Lower leg skin (tissue), 4 donors: ENCODE measurements at regions not wholly inside any gene's neighbourhood (a gene's known extent, or its start where the extent isn't known, plus 50 kb on each side); places are given as distances from the start of the nearest gene placed in this dataset.

ENCODE experiments used
- DNase-seq, 2 donors: peaks; one replicate each; pipeline ENCODE4 v3.0.0-alpha.2; 2019; ENCODE audit warnings: low spot score in 2 of 2
- H3K4me3 ChIP-seq: fragments of 200-600 bp; sonication (generic); 2 replicates; pipeline ENCODE4 v1.5.1; 2017; ENCODE audit warnings: mild to moderate bottlenecking, low read depth; ENCODE audit not compliant: poor library complexity, severe bottlenecking
- POLR2A ChIP-seq, 2 donors: fragments of 450-650 bp; IDR thresholded peaks; one replicate each; pipeline ENCODE4 v1.6.1; 2016 to 2017; ENCODE audit warnings: antibody characterized with exemption in 2 of 2, mild to moderate bottlenecking in 1 of 2, moderate library complexity in 1 of 2
- WGBS, 2 donors: methylation state at CpG; one replicate each; pipeline ENCODE4 v1.1.5; 2018; 5-methylcytosine and 5-hydroxymethylcytosine counted together
- intact Hi-C: fragments of 100-400 bp; cut with DNase I; formaldehyde crosslinking; loops from one replicate; pipeline ENCODE4 v1.15.0; 2023; ENCODE audit warnings: low total_unique reads
- TF ChIP-seq, protein P1 (sequence below), 3 donors: fragments of 450-650 bp; IDR thresholded peaks; one replicate each; pipeline ENCODE4 v1.5.1; 2016; ENCODE audit warnings: antibody characterized with exemption in 3 of 3, mild to moderate bottlenecking in 3 of 3, moderate library complexity in 2 of 3

DNA sequence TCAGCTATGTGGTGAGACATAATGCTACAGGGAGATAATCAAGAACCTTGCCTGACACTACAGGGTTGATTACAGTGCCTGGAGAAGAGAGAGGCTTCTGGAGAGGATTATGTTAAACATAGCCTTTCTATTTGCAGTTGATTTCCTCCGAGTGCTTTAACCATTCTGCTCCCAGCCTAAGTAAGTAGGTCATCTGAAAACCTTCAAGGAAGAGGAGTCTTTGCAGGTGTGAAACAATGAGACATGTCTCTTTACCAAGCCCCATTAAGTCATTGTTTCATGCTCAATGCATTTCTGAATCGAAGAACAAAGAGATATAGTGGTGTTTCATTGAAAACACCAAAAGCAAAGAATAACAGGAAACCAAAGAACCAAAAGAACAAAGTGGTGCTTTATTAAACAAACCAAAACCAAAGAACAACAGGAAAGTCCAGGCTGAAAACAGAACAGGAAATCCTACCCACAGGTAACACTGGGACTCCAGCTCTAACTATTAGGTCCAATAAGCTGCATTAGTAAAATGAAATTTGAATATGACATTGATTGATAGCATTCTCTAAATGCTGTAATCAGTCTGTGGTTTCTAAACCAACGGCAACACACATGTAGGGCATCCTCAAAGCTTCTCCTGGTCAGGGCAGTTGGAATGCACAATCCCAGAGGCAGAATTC, 113.3 kb upstream of the SPATA31D4 start:
- no peak overlapping the region for H3K4me3 ChIP-seq
- intact Hi-C loops: no loop called here
- no peak for DNase-seq
- 35 to 43% methylated on average over 3 of the region's 3 CpGs for WGBS, 2 donors
- TF ChIP-seq, protein P1, sequence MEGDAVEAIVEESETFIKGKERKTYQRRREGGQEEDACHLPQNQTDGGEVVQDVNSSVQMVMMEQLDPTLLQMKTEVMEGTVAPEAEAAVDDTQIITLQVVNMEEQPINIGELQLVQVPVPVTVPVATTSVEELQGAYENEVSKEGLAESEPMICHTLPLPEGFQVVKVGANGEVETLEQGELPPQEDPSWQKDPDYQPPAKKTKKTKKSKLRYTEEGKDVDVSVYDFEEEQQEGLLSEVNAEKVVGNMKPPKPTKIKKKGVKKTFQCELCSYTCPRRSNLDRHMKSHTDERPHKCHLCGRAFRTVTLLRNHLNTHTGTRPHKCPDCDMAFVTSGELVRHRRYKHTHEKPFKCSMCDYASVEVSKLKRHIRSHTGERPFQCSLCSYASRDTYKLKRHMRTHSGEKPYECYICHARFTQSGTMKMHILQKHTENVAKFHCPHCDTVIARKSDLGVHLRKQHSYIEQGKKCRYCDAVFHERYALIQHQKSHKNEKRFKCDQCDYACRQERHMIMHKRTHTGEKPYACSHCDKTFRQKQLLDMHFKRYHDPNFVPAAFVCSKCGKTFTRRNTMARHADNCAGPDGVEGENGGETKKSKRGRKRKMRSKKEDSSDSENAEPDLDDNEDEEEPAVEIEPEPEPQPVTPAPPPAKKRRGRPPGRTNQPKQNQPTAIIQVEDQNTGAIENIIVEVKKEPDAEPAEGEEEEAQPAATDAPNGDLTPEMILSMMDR (IDR thresholded peaks at IDR 0.05): no peak
- no peak for TF ChIP-seq POLR2A (IDR thresholded peaks at IDR 0.05)

DNA sequence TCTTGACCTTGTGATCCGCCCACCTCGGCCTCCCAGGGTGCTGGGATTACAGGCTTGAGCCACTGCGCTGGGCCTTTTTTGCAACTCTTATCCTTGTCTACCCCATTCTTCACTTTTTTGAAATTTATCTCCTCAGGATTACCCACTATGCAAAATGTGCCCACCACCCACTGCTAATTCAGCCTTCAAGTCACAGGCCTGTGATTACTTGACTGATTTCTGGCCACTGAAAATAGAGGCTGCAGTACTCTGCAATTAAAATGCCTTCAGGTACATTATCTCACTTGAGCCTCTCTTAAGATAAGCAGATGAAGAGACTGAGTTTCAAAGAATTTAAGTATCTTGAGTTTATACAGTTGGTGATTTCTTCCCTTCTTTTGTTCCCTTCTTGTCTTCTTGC, 112.4 kb upstream of the SPATA31D4 start:
- TF ChIP-seq, protein P1 (IDR thresholded peaks at IDR 0.05): no peak
- no peak for TF ChIP-seq POLR2A (IDR thresholded peaks at IDR 0.05)
- DNase-seq: no peak
- intact Hi-C loops: no loop called here
- no peak overlapping the region for H3K4me3 ChIP-seq
- WGBS, 2 donors: 94 to 100% methylated on average over 3 of the region's 3 CpGs

DNA sequence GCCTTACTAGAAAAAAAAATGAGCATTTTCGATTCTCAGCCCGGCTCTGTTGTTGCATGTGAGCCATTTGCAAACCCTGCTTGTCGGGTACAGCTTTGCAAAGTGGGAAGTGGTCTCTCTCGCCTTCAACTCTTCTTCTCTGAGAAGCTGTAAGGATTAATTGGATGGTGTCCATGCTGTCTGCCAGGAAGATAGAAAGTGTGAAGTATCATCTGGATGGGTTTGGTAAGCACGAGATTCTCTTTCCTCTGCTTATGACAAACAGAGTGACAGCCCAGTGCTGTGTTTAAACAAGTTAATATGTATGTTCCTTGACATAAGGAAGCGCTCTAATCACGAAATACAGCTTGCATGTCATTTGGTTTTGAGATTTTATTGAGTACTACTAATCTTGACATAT, 109.1 kb upstream of the SPATA31D4 start:
- intact Hi-C loops: no loop called here
- 80 to 81% methylated on average over 7 of the region's 7 CpGs for WGBS, 2 donors

DNA sequence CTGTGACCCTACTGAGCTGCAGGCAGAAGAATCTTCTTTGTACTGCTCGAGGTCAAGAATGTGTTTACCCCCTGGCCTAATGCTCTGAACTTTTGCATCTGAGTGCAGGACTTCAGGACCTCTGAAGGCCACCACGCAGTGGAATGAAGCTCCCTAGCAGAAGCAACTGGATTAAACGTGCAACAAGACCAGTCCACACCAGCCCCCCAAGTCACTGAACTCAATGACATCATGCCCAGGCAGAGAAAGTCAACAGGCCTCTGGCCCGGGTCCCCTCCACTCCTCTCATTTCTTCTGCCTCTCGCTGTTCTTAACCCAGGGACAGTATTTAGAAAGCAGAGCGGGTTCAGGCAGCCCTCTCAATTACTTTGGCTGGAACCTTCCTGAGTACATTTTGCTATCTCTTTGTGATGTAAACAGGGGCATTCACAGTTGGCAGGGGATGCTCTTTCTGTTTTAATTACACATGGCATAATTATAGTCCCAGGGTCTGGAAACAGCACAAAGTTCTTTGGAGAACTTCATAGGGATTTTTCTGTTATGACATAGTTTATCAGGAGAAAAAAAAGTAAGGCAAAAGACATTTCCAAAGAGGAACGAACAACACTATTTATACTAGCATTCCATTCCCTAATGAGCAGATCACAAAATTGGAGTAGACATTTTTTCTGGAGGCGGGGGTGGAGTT, 108.2 kb upstream of the SPATA31D4 start:
- 36 to 41% methylated on average over 8 of the region's 8 CpGs for WGBS, 2 donors
- H3K4me3 ChIP-seq: no peak overlapping the region
- intact Hi-C loops: no loop called here
- DNase-seq: no peak
- TF ChIP-seq, protein P1 (IDR thresholded peaks at IDR 0.05): no peak
- TF ChIP-seq POLR2A (IDR thresholded peaks at IDR 0.05): no peak

More for the DNA sequence above, 109.1 kb upstream of the SPATA31D4 start:
- TF ChIP-seq, protein P1 (IDR thresholded peaks at IDR 0.05): no peak
- TF ChIP-seq POLR2A (IDR thresholded peaks at IDR 0.05): no peak
- DNase-seq: no peak
- no peak overlapping the region for H3K4me3 ChIP-seq

DNA sequence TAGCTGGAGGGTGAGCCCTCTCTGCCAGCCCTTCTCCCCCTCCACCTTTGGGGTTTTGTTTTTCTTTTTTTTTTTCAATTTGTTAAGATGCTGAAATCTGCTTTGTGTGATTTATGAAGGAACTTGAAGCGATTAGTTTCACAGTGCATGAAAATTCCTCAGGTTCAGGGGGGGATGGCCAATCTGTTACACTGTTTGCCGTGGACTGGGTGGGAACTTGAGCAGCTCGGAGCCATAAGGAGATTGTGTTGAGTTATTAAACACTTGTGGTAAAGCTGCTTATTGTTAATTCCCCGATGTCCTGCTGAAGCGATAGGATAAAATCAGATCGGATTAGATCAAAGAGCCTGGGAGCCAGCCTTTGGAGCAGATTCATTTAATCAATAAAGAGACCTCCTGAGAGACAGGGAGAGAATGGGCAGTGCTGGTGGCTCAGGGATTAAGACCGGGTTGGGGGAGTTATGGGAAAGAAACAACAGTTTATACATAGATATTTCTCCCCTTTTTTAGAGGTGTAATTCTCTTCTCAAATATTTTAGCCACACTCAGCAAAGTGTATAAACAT, 105.8 kb upstream of the SPATA31D4 start:
- DNase-seq: no peak
- intact Hi-C loops: no loop called here
- no peak overlapping the region for H3K4me3 ChIP-seq
- TF ChIP-seq POLR2A (IDR thresholded peaks at IDR 0.05): no peak
- TF ChIP-seq, protein P1 (IDR thresholded peaks at IDR 0.05): no peak
- 77 to 84% methylated on average over 7 of the region's 7 CpGs for WGBS, 2 donors
